Body of pancreas (tissue), 4 donors: ENCODE measurements at regions not wholly inside any gene's neighbourhood (a gene's known extent, or its start where the extent isn't known, plus 50 kb on each side); places are given as distances from the start of the nearest gene placed in this dataset.

Source experiments
- ATAC-seq: fragments of 150-250 bp; one replicate; pipeline ENCODE4 v1.9.1; 2016
- DNase-seq, 4 donors: peaks; one replicate each; pipeline ENCODE4 v3.0.0-alpha.2; 2019
- H3K27ac ChIP-seq, 4 donors: fragments of 200-600 bp; sonication (generic); 1 replicate in 3 of 4; 2 replicates in 1 of 4; pipeline versions ENCODE4 v1.5.1 to v1.6.1; 2016 to 2019; ENCODE audit warnings: mild to moderate bottlenecking in 1 of 4, mixed read lengths in 1 of 4, moderate library complexity in 1 of 4
- H3K27me3 ChIP-seq, 2 donors: fragments of 200-600 bp; sonication (generic); one replicate each; pipeline ENCODE4 v1.6.0; 2016; ENCODE audit warnings: mild to moderate bottlenecking in 1 of 2
- H3K36me3 ChIP-seq, 2 donors: fragments of 200-600 bp; sonication (generic); replicated peaks in 1 of 2; 2 replicates each; pipeline ENCODE4 v1.5.1; 2016; ENCODE audit warnings: low read depth in 2 of 2; ENCODE audit not compliant: insufficient read depth in 1 of 2
- H3K4me1 ChIP-seq: fragments of 200-600 bp; sonication (generic); one replicate; pipeline ENCODE4 v1.6.0; 2016
- H3K4me3 ChIP-seq, 2 donors: fragments of 200-600 bp; sonication (generic); 1 replicate in 1 of 2; 2 replicates in 1 of 2; pipeline ENCODE4 v1.5.1; 2016 to 2019
- H3K9me3 ChIP-seq, 3 donors: fragments of 200-600 bp; sonication (generic); 1 replicate in 2 of 3; 2 replicates in 1 of 3; pipeline ENCODE4 v1.5.1; 2016
- CTCF ChIP-seq, 7 experiments: fragments of 450-650 bp in 4 of 7; fragments of 200-600 bp in 3 of 7; sonication (generic) in 3 of 7; IDR thresholded peaks; one replicate each; pipeline ENCODE4 v1.5.1; 2016 to 2019; ENCODE audit warnings: antibody characterized with exemption in 7 of 7
- POLR2A ChIP-seq, 3 donors: fragments of 450-650 bp; IDR thresholded peaks; one replicate each; pipeline ENCODE4 v1.6.1; 2016; ENCODE audit warnings: antibody characterized with exemption in 3 of 3, mild to moderate bottlenecking in 2 of 3
- WGBS, 2 donors: methylation state at CpG; one replicate each; pipeline ENCODE4 v1.1.5; 2017; 5-methylcytosine and 5-hydroxymethylcytosine counted together
- intact Hi-C: fragments of 100-400 bp; cut with DNase I; formaldehyde crosslinking; loops from one replicate; pipeline ENCODE4 v1.15.1; 2023

- no peaks in the 10 kb centered on the region for H3K9me3 ChIP-seq
- H3K36me3 ChIP-seq, result no peaks in the 10 kb centered on the region
- intact Hi-C loops, result no loop called here
- TF ChIP-seq POLR2A (IDR thresholded peaks at IDR 0.05) (no peak), CTCF (IDR thresholded peaks at IDR 0.05) (no peak)
- no peak for DNase-seq
- no peak for ATAC-seq
- H3K27me3 ChIP-seq, result no peaks in the 10 kb centered on the region
- H3K4me1 ChIP-seq, result no peaks in the 10 kb centered on the region
- no peak overlapping the region for H3K4me3 ChIP-seq
- 80 to 84% methylated on average over 10 to 17 of the region's 17 CpGs for WGBS, 2 donors
- no peak overlapping the region for H3K27ac ChIP-seq
Measured at GRCh38 chr1:212190169-212190568, 95.0 kb upstream of the PPP2R5A start.

GRCh38 chr1:212192261-212192998 is 92.8 kb upstream of the PPP2R5A start:
- no peak overlapping the region for H3K27ac ChIP-seq
- no peaks in the 10 kb centered on the region for H3K27me3 ChIP-seq
- WGBS, 2 donors, result 27 to 74% methylated on average over 2 of the region's 2 CpGs
- TF ChIP-seq CTCF (IDR thresholded peaks at IDR 0.05), result no peak
- TF ChIP-seq POLR2A (IDR thresholded peaks at IDR 0.05), result no peak
- H3K9me3 ChIP-seq, result no peaks in the 10 kb centered on the region
- intact Hi-C loops, result no loop called here
- no peaks in the 10 kb centered on the region for H3K36me3 ChIP-seq
- ATAC-seq (no peak), DNase-seq (no peak)
- H3K4me1 ChIP-seq, result no peaks in the 10 kb centered on the region
- no peak overlapping the region for H3K4me3 ChIP-seq

GRCh38 chr1:212196355-212196754 is 88.9 kb upstream of the PPP2R5A start:
- Histone ChIP-seq H3K27me3 (no peaks in the 10 kb centered on the region), H3K36me3 (no peaks in the 10 kb centered on the region), H3K9me3 (no peaks in the 10 kb centered on the region), H3K4me1 (no peaks in the 10 kb centered on the region), H3K4me3 (no peak overlapping the region), H3K27ac (no peak overlapping the region)
- TF ChIP-seq POLR2A (IDR thresholded peaks at IDR 0.05), result no peak
- TF ChIP-seq CTCF (IDR thresholded peaks at IDR 0.05), result no peak
- ATAC-seq, result no peak
- WGBS, 2 donors, result 95 to 98% methylated on average over 3 of the region's 3 CpGs
- intact Hi-C loops, result no loop called here
- DNase-seq, result no peak

- intact Hi-C loops, result no loop called here
- DNase-seq (no peak), ATAC-seq (no peak)
- TF ChIP-seq CTCF (IDR thresholded peaks at IDR 0.05) (no peak), POLR2A (IDR thresholded peaks at IDR 0.05) (no peak)
- 81 to 93% methylated on average over 3 of the region's 3 CpGs for WGBS, 2 donors
- no peak overlapping the region for H3K27ac ChIP-seq
- no peaks in the 10 kb centered on the region for H3K27me3 ChIP-seq
- no peaks in the 10 kb centered on the region for H3K9me3 ChIP-seq
- no peaks in the 10 kb centered on the region for H3K36me3 ChIP-seq
- H3K4me1 ChIP-seq, result no peaks in the 10 kb centered on the region
- no peak overlapping the region for H3K4me3 ChIP-seq
Measured at GRCh38 chr1:212201461-212201860, 83.7 kb upstream of the PPP2R5A start.

GRCh38 chr1:212203630-212204029 is 81.6 kb upstream of the PPP2R5A start:
- Histone ChIP-seq H3K4me3 (no peak overlapping the region), H3K36me3 (no peaks in the 10 kb centered on the region), H3K27ac (no peak overlapping the region), H3K27me3 (no peaks in the 10 kb centered on the region), H3K4me1 (no peaks in the 10 kb centered on the region), H3K9me3 (no peaks in the 10 kb centered on the region)
- no peak for DNase-seq
- no peak for ATAC-seq
- no peak for TF ChIP-seq CTCF (IDR thresholded peaks at IDR 0.05)
- TF ChIP-seq POLR2A (IDR thresholded peaks at IDR 0.05), result no peak
- intact Hi-C loops, result no loop called here
- WGBS, 2 donors, result 93% methylated on average over 3 of the region's 3 CpGs
